SH-SY5Y (cell line): ENCODE measurements at regions not wholly inside any gene's neighbourhood (a gene's known extent, or its start where the extent isn't known, plus 50 kb on each side); places are given as distances from the start of the nearest gene placed in this dataset.

Experiments used
- GATA2 ChIP-seq: IDR thresholded peaks from 2 replicates; pipeline ENCODE4 v1.6.1; 2011; ENCODE audit warnings: mild to moderate bottlenecking, low read depth, low read length
- GATA3 ChIP-seq: IDR thresholded peaks from 2 replicates; pipeline ENCODE4 v1.6.1; 2011; ENCODE audit warnings: low read depth, mild to moderate bottlenecking, low read length, moderate library complexity

DNA sequence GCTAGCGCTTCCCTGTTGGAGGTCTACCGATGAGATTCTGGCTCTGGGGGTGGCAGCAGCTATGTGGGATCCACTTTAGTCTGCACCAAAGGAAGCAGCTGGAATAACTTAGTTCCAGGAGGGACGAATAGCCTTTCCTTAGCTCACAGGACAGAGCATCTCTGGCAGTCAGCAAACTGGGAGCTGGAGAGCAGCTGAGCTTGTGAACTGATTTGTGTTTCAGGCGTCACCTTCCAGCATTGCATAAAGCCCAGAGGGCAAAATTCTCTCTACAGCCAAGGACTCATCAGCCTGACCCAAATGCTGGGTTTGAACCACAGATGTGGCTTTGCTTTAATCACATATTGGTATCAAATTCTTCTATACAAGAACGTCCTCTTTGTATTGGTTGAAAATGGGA, 81.9 kb upstream of the PELI2 start:
- no peak for TF ChIP-seq GATA3
- TF ChIP-seq GATA2 = no peak
